ENCODE measurements at regions not wholly inside any gene's neighbourhood (a gene's known extent, or its start where the extent isn't known, plus 50 kb on each side); places are given as distances from the start of the nearest gene placed in this dataset.

DNA sequence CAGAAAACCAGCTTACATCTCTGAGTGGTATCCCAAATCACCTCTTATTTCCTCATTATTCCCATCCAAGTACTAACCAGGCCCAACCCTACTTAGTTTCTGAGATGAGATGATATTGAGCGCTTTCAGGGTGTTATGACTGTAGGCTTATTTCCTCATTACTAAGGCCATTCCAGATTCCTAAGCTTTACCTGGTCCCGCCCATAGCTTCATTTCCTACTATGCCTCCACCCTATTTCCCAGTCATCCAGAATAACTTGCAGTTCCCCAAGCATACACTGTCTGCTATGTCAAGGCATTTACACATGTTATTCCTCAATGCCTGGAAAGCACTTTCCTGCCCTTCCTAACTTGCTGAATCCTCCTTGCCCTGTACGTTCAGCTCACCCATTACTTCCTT lies 79.3 kb upstream of the SPAG17 start:
- Histone ChIP-seq H3K9ac (ENCODE audit: control insufficient read depth, extremely low read depth, insufficient read depth, low read length) (no peak overlapping the region), H3K27me3 (ENCODE audit: control insufficient read depth, extremely low read depth, insufficient read depth, low read length) (no peaks in the 10 kb centered on the region), H2AFZ (ENCODE audit: control insufficient read depth, low read length) (no peak overlapping the region), H3K9me1 (ENCODE audit: control insufficient read depth, extremely low read depth, insufficient read depth, low read length) (no peaks in the 10 kb centered on the region), H3K27ac (ENCODE audit: control insufficient read depth, insufficient read depth, low read length) (no peak overlapping the region), H4K20me1 (ENCODE audit: control insufficient read depth, extremely low read depth, insufficient read depth, low read length) (no peaks in the 10 kb centered on the region), H3K9me3 (ENCODE audit: control insufficient read depth, low read depth, low read length) (no peaks in the 10 kb centered on the region), H3K36me3 (ENCODE audit: control insufficient read depth in 2 of 2, extremely low read depth in 1 of 2, insufficient read depth in 2 of 2, low read length in 2 of 2) (no peaks in the 10 kb centered on the region), H3K79me2 (ENCODE audit: control insufficient read depth, insufficient read depth, low read length) (no peaks in the 10 kb centered on the region), H3K4me3 (ENCODE audit: control insufficient read depth in 2 of 3, extremely low read depth in 1 of 3, insufficient read depth in 2 of 3, low read depth in 1 of 3, low read length in 3 of 3) (no peak overlapping the region), H3K4me1 (ENCODE audit: control insufficient read depth, extremely low read depth, insufficient read depth, low read length) (no peaks in the 10 kb centered on the region), H3K4me2 (ENCODE audit: control insufficient read depth, extremely low read depth, insufficient read depth, low read depth, low read length) (no peak overlapping the region)
- TF ChIP-seq, protein P1, sequence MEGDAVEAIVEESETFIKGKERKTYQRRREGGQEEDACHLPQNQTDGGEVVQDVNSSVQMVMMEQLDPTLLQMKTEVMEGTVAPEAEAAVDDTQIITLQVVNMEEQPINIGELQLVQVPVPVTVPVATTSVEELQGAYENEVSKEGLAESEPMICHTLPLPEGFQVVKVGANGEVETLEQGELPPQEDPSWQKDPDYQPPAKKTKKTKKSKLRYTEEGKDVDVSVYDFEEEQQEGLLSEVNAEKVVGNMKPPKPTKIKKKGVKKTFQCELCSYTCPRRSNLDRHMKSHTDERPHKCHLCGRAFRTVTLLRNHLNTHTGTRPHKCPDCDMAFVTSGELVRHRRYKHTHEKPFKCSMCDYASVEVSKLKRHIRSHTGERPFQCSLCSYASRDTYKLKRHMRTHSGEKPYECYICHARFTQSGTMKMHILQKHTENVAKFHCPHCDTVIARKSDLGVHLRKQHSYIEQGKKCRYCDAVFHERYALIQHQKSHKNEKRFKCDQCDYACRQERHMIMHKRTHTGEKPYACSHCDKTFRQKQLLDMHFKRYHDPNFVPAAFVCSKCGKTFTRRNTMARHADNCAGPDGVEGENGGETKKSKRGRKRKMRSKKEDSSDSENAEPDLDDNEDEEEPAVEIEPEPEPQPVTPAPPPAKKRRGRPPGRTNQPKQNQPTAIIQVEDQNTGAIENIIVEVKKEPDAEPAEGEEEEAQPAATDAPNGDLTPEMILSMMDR (optimal IDR thresholded peaks at IDR 0.05 in 1 of 3, IDR thresholded peaks at IDR 0.05 in 1 of 3, conservative IDR thresholded peaks at IDR 0.05 in 1 of 3; ENCODE audit: extremely low read depth in 1 of 3, insufficient read depth in 2 of 3, low read length in 3 of 3): no peak
- TF ChIP-seq EZH2 (IDR thresholded peaks at IDR 0.05; ENCODE audit: low read length): no peak
- dilution Hi-C loops (cut with MboI; ENCODE audit: extremely low pct_ligation_motif_present, low sequenced_read_pairs): no loop called here
- no peak for DNase-seq (ENCODE audit: low read depth, low spot score)
- no peak for FAIRE-seq

DNA sequence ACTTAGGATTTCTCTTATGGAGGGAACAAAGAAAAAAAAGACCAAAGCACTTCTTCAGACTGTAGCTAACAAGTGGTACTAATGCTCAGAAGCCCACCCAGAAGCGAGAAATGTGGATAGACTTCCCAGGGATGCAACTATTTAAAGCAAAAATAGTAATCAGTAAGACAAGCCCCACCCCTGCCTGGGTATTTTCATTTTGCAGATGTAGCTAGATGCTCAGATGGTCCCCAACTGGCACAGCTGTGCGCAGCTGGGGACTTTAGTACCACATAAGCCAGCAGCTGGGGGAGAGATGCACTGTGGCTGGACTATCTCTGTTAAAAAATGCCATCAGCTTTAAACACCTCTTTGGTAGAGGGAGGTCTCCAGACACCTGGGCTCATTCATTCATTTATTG lies 77.8 kb upstream of the SPAG17 start:
- Histone ChIP-seq H3K9me3 (ENCODE audit: control insufficient read depth, low read depth, low read length) (no peaks in the 10 kb centered on the region), H3K9me1 (ENCODE audit: control insufficient read depth, extremely low read depth, insufficient read depth, low read length) (no peaks in the 10 kb centered on the region), H3K27ac (ENCODE audit: control insufficient read depth, insufficient read depth, low read length) (no peak overlapping the region), H3K4me1 (ENCODE audit: control insufficient read depth, extremely low read depth, insufficient read depth, low read length) (no peaks in the 10 kb centered on the region), H2AFZ (ENCODE audit: control insufficient read depth, low read length) (no peak overlapping the region), H3K4me2 (ENCODE audit: control insufficient read depth, extremely low read depth, insufficient read depth, low read depth, low read length) (no peak overlapping the region), H4K20me1 (ENCODE audit: control insufficient read depth, extremely low read depth, insufficient read depth, low read length) (no peaks in the 10 kb centered on the region), H3K9ac (ENCODE audit: control insufficient read depth, extremely low read depth, insufficient read depth, low read length) (no peak overlapping the region), H3K36me3 (ENCODE audit: control insufficient read depth in 2 of 2, extremely low read depth in 1 of 2, insufficient read depth in 2 of 2, low read length in 2 of 2) (no peaks in the 10 kb centered on the region), H3K79me2 (ENCODE audit: control insufficient read depth, insufficient read depth, low read length) (no peaks in the 10 kb centered on the region), H3K4me3 (ENCODE audit: control insufficient read depth in 2 of 3, extremely low read depth in 1 of 3, insufficient read depth in 2 of 3, low read depth in 1 of 3, low read length in 3 of 3) (no peak overlapping the region), H3K27me3 (ENCODE audit: control insufficient read depth, extremely low read depth, insufficient read depth, low read length) (no peaks in the 10 kb centered on the region)
- DNase-seq (ENCODE audit: low read depth, low spot score) (no peak), FAIRE-seq (no peak)
- dilution Hi-C loops (cut with MboI; ENCODE audit: extremely low pct_ligation_motif_present, low sequenced_read_pairs): no loop called here
- TF ChIP-seq EZH2 (IDR thresholded peaks at IDR 0.05; ENCODE audit: low read length): no peak
- TF ChIP-seq, protein P1 (optimal IDR thresholded peaks at IDR 0.05 in 1 of 3, IDR thresholded peaks at IDR 0.05 in 1 of 3, conservative IDR thresholded peaks at IDR 0.05 in 1 of 3; ENCODE audit: extremely low read depth in 1 of 3, insufficient read depth in 2 of 3, low read length in 3 of 3): no peak
